ENCODE measurements at regions not wholly inside any gene's neighbourhood (a gene's known extent, or its start where the extent isn't known, plus 50 kb on each side); places are given as distances from the start of the nearest gene placed in this dataset.

- no peak for TF ChIP-seq CTCF (IDR thresholded peaks at IDR 0.05; ENCODE audit: extremely low read depth in 1 of 2, insufficient read depth in 1 of 2, low read depth in 1 of 2, low read length in 2 of 2)
- no peak for TF ChIP-seq EZH2 (IDR thresholded peaks at IDR 0.05; ENCODE audit: borderline replicate concordance, low read depth, low read length, severe bottlenecking)
- TF ChIP-seq JUN (IDR thresholded peaks at IDR 0.05; ENCODE audit: borderline replicate concordance, insufficient read depth, insufficient read length, low read depth) = no peak
- TF ChIP-seq POLR2A (IDR thresholded peaks at IDR 0.05; ENCODE audit: low read depth, low read length) = no peak
- TF ChIP-seq POLR2AphosphoS5 (IDR thresholded peaks at IDR 0.05; ENCODE audit: insufficient read depth, low read depth, low read length) = no peak
- TF ChIP-seq MYC (IDR thresholded peaks at IDR 0.05; ENCODE audit: low read depth, low read length) = no peak
Measured at GRCh38 chr12:85573635-85574214, 262.5 kb downstream of the RASSF9 start.
